Uterus (tissue), 3 donors: ENCODE measurements at regions not wholly inside any gene's neighbourhood (a gene's known extent, or its start where the extent isn't known, plus 50 kb on each side); places are given as distances from the start of the nearest gene placed in this dataset.

ENCODE experiments used
- DNase-seq, 2 donors: peaks; one replicate each; pipeline ENCODE4 v3.0.0-alpha.2; 2019 to 2020
- H3K27ac ChIP-seq, 2 donors: fragments of 200-600 bp; sonication (generic); 1 replicate in 1 of 2; 2 replicates in 1 of 2; pipeline ENCODE4 v1.5.1; 2016 to 2018
- H3K27me3 ChIP-seq, 2 donors: fragments of 200-600 bp; sonication (generic); one replicate each; pipeline ENCODE4 v1.5.1; 2018 to 2019; ENCODE audit warnings: control low read depth in 1 of 2
- H3K36me3 ChIP-seq, 2 donors: fragments of 200-600 bp; sonication (generic); one replicate each; pipeline ENCODE4 v1.5.1; 2019; ENCODE audit warnings: control low read depth in 1 of 2
- H3K4me1 ChIP-seq, 2 donors: fragments of 200-600 bp; sonication (generic); one replicate each; pipeline ENCODE4 v1.5.1; 2018 to 2019; ENCODE audit warnings: control low read depth in 1 of 2
- H3K4me3 ChIP-seq, 2 donors: fragments of 200-600 bp; sonication (generic); 1 replicate in 1 of 2; 2 replicates in 1 of 2; pipeline ENCODE4 v1.5.1; 2018 to 2019; ENCODE audit warnings: mild to moderate bottlenecking in 1 of 2
- H3K9me3 ChIP-seq, 2 donors: fragments of 200-600 bp; sonication (generic); one replicate each; pipeline ENCODE4 v1.5.1; 2019; ENCODE audit warnings: control low read depth in 1 of 2
- POLR2A ChIP-seq, 2 donors: fragments of 450-650 bp; IDR thresholded peaks; one replicate each; pipeline ENCODE4 v1.6.1; 2016; ENCODE audit warnings: antibody characterized with exemption in 2 of 2, mild to moderate bottlenecking in 1 of 2, moderate library complexity in 1 of 2
- intact Hi-C: fragments of 100-400 bp; cut with DNase I; formaldehyde crosslinking; loops from one replicate; pipeline ENCODE4 v1.15.1; 2023; ENCODE audit warnings: low total_unique reads
- TF ChIP-seq, protein P1 (sequence below), 4 experiments: fragments of 200-600 bp in 2 of 4; fragments of 450-650 bp in 2 of 4; sonication (generic) in 2 of 4; IDR thresholded peaks; one replicate each; pipeline ENCODE4 v1.5.1; 2016 to 2019; ENCODE audit warnings: antibody characterized with exemption in 4 of 4, mild to moderate bottlenecking in 2 of 4, moderate library complexity in 1 of 4
- donor health status: DM: yes; HTN: yes; CAD: no.

DNA sequence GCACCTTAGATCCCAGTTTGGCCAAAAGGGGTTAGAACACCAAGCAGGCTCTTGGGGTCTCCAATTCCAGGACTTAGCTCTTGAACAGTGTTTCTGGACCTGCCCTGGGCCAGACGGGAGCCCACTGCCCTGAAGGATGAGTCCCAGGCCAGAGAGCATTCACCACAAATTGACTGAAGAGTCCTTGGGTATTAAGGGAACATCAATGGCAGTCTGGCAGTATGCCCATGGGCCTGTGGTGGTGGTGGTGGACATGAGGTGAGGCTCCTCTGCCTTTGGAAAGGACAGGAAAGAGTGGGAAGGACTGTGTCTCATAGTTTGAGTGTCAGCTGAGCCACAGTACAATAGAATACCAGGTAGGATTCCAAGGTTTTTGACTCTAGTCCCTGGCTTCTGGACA lies 960.0 kb downstream of the DIPK2A start:
- no peak for DNase-seq
- no peaks in the 10 kb centered on the region for H3K4me1 ChIP-seq
- no peaks in the 10 kb centered on the region for H3K36me3 ChIP-seq
- intact Hi-C loops: no loop called here
- H3K27ac ChIP-seq: no peak overlapping the region
- TF ChIP-seq POLR2A (IDR thresholded peaks at IDR 0.05): no peak
- TF ChIP-seq, protein P1, sequence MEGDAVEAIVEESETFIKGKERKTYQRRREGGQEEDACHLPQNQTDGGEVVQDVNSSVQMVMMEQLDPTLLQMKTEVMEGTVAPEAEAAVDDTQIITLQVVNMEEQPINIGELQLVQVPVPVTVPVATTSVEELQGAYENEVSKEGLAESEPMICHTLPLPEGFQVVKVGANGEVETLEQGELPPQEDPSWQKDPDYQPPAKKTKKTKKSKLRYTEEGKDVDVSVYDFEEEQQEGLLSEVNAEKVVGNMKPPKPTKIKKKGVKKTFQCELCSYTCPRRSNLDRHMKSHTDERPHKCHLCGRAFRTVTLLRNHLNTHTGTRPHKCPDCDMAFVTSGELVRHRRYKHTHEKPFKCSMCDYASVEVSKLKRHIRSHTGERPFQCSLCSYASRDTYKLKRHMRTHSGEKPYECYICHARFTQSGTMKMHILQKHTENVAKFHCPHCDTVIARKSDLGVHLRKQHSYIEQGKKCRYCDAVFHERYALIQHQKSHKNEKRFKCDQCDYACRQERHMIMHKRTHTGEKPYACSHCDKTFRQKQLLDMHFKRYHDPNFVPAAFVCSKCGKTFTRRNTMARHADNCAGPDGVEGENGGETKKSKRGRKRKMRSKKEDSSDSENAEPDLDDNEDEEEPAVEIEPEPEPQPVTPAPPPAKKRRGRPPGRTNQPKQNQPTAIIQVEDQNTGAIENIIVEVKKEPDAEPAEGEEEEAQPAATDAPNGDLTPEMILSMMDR (IDR thresholded peaks at IDR 0.05): no peak
- H3K4me3 ChIP-seq: no peak overlapping the region
- no peaks in the 10 kb centered on the region for H3K9me3 ChIP-seq
- H3K27me3 ChIP-seq: no peaks in the 10 kb centered on the region

DNA sequence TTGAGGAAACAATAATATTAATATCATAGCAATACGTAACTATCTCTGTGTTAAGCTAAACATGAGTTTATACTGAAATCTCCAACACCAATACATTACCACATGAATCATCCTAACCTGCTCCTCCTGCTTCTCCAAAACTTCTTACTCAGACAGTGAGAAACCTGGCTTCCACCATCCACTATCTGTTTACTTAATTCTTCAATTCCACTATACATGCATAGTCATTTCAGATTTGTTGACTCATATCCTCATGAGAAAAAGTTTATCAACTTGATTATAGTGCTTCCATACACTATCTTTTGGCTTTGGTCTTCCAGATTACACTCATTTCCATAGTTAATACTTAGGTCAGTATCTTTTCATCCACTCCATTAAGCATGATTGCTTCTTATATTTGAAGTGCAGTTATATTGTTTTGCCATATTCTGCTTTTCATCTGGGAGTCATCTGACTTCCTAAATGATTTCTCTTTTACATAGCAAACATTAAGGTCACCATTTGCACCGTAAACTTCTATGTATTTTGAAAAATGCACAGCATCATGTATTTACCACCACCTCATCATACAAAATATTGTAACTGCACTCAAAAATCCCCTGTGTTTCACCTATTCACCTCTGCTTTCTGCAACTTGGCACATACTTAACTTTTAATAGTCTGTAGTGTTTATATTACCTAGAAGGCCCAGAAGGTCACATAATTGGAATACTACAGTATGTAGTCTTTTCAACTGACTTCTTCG lies 970.6 kb downstream of the DIPK2A start:
- intact Hi-C loops: no loop called here

DNA sequence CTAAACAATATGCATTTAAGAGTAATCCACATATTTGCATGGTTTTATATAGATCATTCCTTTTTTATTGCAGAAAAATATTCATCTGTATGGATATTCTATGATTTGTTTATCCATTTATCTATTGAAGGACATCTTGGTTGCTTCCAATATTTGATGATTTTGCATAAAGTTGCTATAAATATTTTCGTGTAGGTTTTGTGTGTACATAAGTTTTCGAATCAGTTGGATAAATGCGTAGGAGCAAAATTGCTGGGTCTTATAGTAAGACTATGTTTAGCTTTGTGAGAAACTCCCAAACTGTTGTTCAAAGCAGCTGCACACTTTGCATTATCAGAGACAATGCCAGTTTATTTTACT lies 971.2 kb downstream of the DIPK2A start:
- no peak overlapping the region for H3K4me3 ChIP-seq
- no peaks in the 10 kb centered on the region for H3K4me1 ChIP-seq
- H3K27me3 ChIP-seq: no peaks in the 10 kb centered on the region
- no peaks in the 10 kb centered on the region for H3K36me3 ChIP-seq
- no peak for DNase-seq
- no peaks in the 10 kb centered on the region for H3K9me3 ChIP-seq
- TF ChIP-seq, protein P1 (IDR thresholded peaks at IDR 0.05): no peak
- TF ChIP-seq POLR2A (IDR thresholded peaks at IDR 0.05): no peak
- intact Hi-C loops: no loop called here
- H3K27ac ChIP-seq: no peak overlapping the region

More for the DNA sequence above, 970.6 kb downstream of the DIPK2A start:
- H3K27me3 ChIP-seq: no peaks in the 10 kb centered on the region
- H3K27ac ChIP-seq: no peak overlapping the region
- no peak overlapping the region for H3K4me3 ChIP-seq
- H3K9me3 ChIP-seq: no peaks in the 10 kb centered on the region
- no peaks in the 10 kb centered on the region for H3K36me3 ChIP-seq
- no peak for DNase-seq
- no peaks in the 10 kb centered on the region for H3K4me1 ChIP-seq
- TF ChIP-seq POLR2A (IDR thresholded peaks at IDR 0.05): no peak
- TF ChIP-seq, protein P1 (IDR thresholded peaks at IDR 0.05): no peak

DNA sequence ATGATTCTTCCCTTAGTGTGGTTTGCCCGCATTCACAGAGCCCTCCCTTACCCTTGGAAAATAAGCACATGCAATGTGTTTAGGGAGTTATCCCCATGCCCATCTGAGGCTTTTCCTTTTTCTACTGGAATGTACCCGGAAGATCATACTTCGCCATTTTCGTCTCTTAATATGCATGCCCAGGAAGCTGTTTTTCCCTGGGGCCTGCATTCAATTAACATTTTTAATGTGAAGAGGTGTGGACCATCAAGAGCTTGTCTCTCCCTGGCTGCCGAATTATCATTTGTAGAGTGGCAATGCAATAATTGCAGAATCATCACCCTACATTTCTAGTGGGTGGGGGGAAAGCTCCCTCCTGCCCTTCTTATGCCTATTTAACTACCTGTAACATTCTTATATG lies 976.3 kb downstream of the DIPK2A start:
- intact Hi-C loops: no loop called here
- Histone ChIP-seq H3K36me3 (no peaks in the 10 kb centered on the region), H3K9me3 (no peaks in the 10 kb centered on the region), H3K27ac (no peak overlapping the region), H3K27me3 (no peaks in the 10 kb centered on the region), H3K4me3 (no peak overlapping the region), H3K4me1 (no peaks in the 10 kb centered on the region)
- TF ChIP-seq, protein P1 (IDR thresholded peaks at IDR 0.05): no peak
- no peak for TF ChIP-seq POLR2A (IDR thresholded peaks at IDR 0.05)
- no peak for DNase-seq

DNA sequence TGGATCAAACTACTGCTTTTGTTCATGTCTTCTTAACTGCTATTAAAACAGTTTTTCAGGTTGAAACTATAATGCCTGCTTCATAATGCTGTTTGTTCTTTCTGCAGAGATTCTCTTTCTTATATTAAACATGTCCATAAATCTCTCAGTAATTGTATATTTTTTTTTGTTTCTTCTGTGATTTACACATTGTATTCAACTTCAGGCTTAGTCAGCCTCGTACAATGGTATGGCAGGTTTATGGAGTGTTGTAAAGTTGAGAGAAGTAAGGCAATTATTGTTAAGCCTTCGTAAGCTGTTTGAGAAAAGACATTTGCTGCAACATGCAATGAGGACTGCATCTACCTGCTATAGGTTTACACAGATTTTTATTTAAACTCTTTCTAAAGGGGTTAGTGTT lies 977.1 kb downstream of the DIPK2A start:
- Histone ChIP-seq H3K4me3 (no peak overlapping the region), H3K27me3 (no peaks in the 10 kb centered on the region)

More for the DNA sequence above, 977.1 kb downstream of the DIPK2A start:
- Histone ChIP-seq H3K4me1 (no peaks in the 10 kb centered on the region), H3K36me3 (no peaks in the 10 kb centered on the region), H3K9me3 (no peaks in the 10 kb centered on the region), H3K27ac (no peak overlapping the region)
- no peak for DNase-seq
- TF ChIP-seq, protein P1 (IDR thresholded peaks at IDR 0.05): no peak
- no peak for TF ChIP-seq POLR2A (IDR thresholded peaks at IDR 0.05)
- intact Hi-C loops: no loop called here
